ENCODE measurements at regions not wholly inside any gene's neighbourhood (a gene's known extent, or its start where the extent isn't known, plus 50 kb on each side); places are given as distances from the start of the nearest gene placed in this dataset.
A peak's percentile ranks its signal among the peaks of the same experiment; 100 is the strongest.
"Not testable (repeated sequence)": the region's sequence is repeated elsewhere in the genome, so short reads cannot be mapped to it uniquely, and the experiment has no call there.

- no peak for DNase-seq
These were observed 953.3 kb downstream of the TRHDE start for GRCh38 chr12:73225371-73225937.

GRCh38 chr12:73225941-73226340, 953.8 kb downstream of the TRHDE start:
- no peak for DNase-seq

GRCh38 chr12:73226593-73226992, 954.4 kb downstream of the TRHDE start:
- no peak for DNase-seq

- not testable (repeated sequence) for DNase-seq
These were observed 956.7 kb downstream of the TRHDE start for GRCh38 chr12:73228828-73229227.

- no peak for DNase-seq
These were observed 963.2 kb downstream of the TRHDE start for GRCh38 chr12:73235387-73235786.

- no peak for DNase-seq
These were observed 967.9 kb downstream of the TRHDE start for GRCh38 chr12:73240110-73240509.

- DNase-seq = no peak
These were observed 990.7 kb downstream of the TRHDE start for GRCh38 chr12:73262788-73263381.

- DNase-seq = no peak
These were observed 994.0 kb downstream of the TRHDE start for GRCh38 chr12:73266206-73266605.

- DNase-seq = no peak
These were observed 1002.8 kb downstream of the TRHDE start for GRCh38 chr12:73274976-73275375.

- no peak for DNase-seq
These were observed 1005.8 kb downstream of the TRHDE start for GRCh38 chr12:73277971-73278370.

GRCh38 chr12:73301530-73301929, 1029.4 kb downstream of the TRHDE start:
- no peak for DNase-seq

- DNase-seq = no peak
These were observed 1035.1 kb downstream of the TRHDE start for GRCh38 chr12:73307260-73307659.

GRCh38 chr12:73308079-73308478, 1035.9 kb downstream of the TRHDE start:
- DNase-seq = peak; percentile 29

GRCh38 chr12:73308747-73309146, 1036.6 kb downstream of the TRHDE start:
- no peak for DNase-seq

- no peak for DNase-seq
These were observed 1049.1 kb downstream of the TRHDE start for GRCh38 chr12:73321319-73321718.

GRCh38 chr12:73321776-73322175, 1049.6 kb downstream of the TRHDE start:
- DNase-seq = no peak

- DNase-seq = no peak
These were observed 1058.6 kb downstream of the TRHDE start for GRCh38 chr12:73330584-73331351.

GRCh38 chr12:73341559-73342247, 1069.5 kb downstream of the TRHDE start:
- no peak for DNase-seq

GRCh38 chr12:73342733-73343132, 1070.6 kb downstream of the TRHDE start:
- DNase-seq = no peak

- DNase-seq = no peak
These were observed 1080.7 kb downstream of the TRHDE start for GRCh38 chr12:73352826-73353225.

GRCh38 chr12:73361156-73361863, 1089.1 kb downstream of the TRHDE start:
- no peak for DNase-seq

- no peak for DNase-seq
These were observed 1089.7 kb downstream of the TRHDE start for GRCh38 chr12:73361864-73362230.

GRCh38 chr12:73362666-73363065, 1090.5 kb downstream of the TRHDE start:
- DNase-seq = no peak
